GM19397 (cell line): ENCODE measurements at regions not wholly inside any gene's neighbourhood (a gene's known extent, or its start where the extent isn't known, plus 50 kb on each side); places are given as distances from the start of the nearest gene placed in this dataset.
"Not testable (repeated sequence)": the region's sequence is repeated elsewhere in the genome, so short reads cannot be mapped to it uniquely, and the experiment has no call there.

Experiments
- ATAC-seq: cut with Tn5 transposase; IDR thresholded peaks from one replicate; pipeline ENCODE4 v1.9.1; 2021; ENCODE audit warnings: mild to moderate bottlenecking, moderate library complexity; ENCODE audit not compliant: unreplicated experiment

DNA sequence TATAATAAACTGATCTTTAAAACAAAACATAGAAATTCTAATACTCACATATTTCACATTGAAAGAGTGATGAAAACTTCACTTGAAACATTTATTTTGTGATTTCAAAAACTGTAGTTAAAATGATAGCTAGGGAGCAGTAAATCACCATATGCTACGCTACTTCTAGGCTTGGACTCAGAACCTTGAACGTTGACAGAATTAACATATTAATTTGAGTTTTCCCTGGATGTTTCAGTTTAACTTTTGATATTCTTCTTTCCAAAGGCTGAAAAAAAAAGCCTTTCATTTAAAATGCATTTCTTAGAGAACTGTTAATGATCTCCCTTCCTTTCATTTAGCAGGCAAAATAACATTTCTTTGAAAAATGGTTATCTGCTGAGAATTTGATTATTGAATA, 307.8 kb upstream of the SGCD start:
- ATAC-seq: no peak

DNA sequence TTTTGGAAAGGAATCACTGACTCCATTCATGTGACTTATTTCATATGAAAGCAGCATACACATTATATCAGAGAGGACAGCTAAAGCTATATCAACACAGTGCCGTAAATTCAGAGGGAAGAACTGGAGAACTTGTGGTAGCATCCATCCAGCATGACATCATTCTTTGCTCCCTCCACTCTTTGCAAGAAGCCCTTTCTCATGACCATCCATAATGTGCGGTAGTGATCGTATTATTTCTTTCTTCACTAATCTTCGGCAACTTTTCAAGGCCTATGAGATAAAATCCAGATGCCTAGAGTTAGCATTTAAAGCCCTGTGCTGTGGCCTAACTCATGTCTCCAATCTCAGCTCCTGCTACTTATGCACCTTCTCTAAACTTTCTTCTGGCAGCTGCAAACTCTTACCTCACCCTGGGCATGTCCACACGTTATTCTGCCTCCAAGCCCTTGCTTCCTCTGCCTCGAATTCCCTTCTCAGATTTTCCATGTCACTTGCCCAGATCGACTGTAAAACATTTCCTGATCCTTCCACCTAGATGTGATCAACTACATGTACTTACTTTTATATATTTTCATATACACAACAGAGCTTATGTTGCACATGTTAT, 307.3 kb upstream of the SGCD start:
- no peak for ATAC-seq

DNA sequence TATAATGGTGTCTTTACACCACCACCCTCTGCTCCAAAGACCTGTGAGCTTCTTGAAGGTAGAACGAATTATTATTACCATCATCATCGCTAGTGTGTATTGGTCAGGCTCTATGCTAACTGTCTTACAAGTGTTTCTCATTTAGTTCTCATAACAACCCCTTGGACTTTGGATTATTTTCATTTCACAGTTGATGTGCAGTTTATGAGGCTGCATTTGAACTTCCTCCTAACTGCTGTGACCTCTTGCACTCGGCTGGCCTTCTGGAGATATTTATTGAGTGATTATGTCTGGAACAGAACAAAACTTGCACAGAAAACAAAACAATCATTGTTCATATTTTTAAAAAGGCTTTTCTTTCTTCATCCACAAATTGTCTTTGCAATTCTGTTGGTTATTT, 306.3 kb upstream of the SGCD start:
- ATAC-seq: no peak

- ATAC-seq: no peak
Measured at GRCh38 chr5:156021866-156022265, 305.1 kb upstream of the SGCD start.

GRCh38 chr5:156025656-156026055, 301.3 kb upstream of the SGCD start:
- no peak for ATAC-seq

DNA sequence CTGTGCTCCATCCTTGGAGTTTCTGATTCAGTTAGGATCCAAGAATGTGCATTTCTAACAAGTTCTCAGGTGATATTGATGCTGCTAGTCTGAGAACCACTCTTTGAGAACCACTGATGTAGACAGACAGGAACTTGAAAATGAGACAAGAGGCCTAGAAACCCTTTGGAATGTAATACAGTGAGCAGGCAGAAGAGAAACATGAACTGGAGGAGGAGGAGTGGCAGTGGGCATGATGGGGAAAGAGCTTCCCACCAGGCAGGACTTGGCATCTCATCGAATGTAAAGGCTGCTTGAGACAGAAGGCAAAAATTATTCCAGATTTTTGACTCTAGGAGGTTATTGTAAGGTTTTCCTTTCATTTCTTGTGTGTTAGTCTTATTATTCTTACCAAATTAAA, 295.8 kb upstream of the SGCD start:
- no peak for ATAC-seq

DNA sequence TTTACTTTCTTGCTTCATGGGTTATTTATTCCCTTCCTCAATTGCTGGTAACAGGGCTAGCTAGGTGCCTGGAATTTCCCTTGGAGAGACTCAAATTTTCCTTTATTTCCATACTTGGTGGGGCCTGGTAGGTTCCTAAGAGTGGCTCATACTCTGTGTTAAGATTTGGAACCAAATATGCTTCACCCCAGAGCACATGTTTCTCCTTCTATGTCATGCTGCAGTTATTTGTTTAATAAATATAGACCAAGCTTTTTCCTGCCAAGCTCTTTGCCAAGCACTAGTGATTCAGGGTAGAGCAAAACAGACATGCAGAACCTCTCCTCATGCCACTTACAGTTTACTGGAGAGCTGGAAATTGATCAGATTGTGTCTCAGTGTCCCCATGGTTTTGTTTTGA, 290.3 kb upstream of the SGCD start:
- no peak for ATAC-seq

DNA sequence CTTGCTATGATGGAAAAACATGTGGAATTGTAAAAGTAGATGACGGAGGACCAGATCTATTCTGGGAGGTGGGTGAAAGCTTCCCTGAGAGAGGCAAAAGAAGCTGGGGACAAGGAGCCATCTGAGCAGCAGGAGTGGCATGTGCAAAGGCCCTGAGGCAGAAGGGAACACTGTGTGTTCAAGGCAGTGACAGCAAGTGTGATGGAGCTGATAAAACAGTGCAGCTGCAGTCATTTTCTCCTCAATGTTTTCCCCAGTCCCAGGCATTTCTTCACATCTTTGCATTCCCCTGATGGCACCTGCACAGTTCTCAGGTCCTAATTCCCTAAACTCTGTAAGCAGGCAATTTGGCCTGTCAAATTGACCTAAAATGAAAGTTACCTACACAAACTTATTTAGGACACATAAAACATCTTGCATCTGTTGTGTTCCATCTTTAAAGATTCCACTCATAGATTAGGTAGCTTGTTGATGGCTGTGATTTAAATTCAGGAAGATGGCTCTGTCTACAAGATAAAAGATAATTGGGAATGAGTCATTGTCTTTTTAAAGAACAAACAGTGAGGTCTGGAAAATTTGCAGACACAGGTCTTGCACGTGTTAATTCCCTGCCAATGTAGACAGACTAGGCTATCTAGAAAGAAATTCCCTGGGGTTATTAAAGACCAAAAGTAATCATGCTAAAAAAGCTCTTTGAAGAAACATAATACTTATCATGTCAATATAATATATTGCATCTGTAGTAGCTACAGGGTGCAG, 289.6 kb upstream of the SGCD start:
- ATAC-seq: no peak

DNA sequence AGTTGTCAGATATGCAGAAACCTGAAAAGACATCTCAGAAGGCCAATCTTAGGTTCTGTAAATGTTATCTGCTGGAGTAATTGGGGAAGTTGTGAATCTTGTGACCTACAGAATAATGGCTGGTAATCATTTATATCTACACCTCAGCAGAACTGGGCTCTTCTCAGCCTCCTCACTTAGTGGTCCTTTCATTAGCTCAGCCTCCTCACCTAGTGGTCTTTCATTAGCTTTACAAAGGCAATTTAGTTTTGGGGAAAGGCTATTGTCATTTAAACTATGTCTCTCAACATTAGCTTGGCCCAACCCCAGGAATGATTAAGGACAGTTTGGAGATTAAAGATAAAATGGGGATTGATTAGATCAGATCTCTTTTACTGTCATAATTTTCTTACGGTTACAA, 284.2 kb upstream of the SGCD start:
- ATAC-seq: no peak

- ATAC-seq: no peak
Measured at GRCh38 chr5:156043351-156043750, 283.6 kb upstream of the SGCD start.

GRCh38 chr5:156051972-156052371, 275.0 kb upstream of the SGCD start:
- ATAC-seq: no peak

- ATAC-seq: no peak
Measured at GRCh38 chr5:156052656-156053055, 274.3 kb upstream of the SGCD start.

DNA sequence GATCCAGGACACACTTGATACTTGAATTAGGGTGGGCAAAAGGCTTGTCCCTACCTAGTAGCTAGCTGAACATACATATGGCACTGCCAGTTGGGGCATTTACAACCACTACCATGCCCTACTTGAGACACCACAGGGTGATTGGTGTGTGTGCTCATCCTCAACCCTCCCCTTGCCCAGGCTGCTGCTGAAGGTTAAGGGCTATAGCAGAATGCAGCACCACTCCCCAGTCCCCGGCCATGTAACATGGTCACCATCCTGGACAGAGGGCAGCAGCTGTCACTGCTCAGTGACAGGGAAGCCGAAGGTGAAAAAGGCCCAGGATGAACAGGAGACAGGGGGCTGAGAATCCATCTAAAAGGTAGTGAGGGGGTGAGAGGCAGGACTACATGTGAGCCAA, 273.9 kb upstream of the SGCD start:
- no peak for ATAC-seq

DNA sequence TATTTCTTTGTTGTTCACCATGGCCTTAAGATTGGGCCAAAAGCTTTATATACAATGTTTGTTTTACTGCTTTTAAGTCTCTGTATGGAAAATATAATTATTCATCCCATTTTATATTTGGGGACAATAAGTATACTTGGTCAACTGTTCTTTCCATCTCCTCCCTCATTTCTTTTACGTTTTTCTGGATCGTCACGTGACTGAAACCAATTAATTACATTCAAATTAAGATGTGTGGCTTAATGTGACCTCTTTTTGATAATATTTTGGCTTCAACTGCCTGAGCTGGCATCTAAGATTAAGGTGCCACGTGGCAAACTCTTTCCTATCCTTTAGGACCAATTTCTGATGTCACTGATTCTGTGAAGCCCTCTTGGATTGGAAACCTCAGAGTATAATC, 250.1 kb upstream of the SGCD start:
- ATAC-seq: no peak

DNA sequence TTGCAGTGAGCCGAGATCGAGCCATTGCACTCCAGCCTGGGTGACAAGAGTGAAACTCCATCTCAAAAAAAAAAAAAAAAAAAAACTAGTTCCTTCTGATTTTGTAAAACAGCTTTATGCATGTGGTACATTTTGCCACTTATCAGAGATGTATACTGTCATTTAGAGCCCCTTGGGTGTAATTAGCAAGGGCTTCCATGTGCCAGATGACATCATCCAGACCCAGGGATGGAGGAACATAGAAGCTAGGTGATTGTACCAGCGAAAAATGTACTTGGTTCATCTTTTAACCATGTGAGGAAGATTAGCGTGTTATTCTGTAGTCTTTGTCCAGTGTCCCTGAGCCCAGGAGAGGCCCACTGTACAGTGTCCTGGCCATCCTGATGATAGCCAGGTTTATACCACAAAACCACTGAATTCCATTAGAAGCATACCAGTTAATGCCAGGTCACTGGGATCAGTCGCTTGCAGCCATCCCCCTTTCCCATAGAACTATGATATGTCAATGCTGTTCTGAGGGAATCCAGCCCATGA, 239.3 kb upstream of the SGCD start:
- no peak for ATAC-seq

DNA sequence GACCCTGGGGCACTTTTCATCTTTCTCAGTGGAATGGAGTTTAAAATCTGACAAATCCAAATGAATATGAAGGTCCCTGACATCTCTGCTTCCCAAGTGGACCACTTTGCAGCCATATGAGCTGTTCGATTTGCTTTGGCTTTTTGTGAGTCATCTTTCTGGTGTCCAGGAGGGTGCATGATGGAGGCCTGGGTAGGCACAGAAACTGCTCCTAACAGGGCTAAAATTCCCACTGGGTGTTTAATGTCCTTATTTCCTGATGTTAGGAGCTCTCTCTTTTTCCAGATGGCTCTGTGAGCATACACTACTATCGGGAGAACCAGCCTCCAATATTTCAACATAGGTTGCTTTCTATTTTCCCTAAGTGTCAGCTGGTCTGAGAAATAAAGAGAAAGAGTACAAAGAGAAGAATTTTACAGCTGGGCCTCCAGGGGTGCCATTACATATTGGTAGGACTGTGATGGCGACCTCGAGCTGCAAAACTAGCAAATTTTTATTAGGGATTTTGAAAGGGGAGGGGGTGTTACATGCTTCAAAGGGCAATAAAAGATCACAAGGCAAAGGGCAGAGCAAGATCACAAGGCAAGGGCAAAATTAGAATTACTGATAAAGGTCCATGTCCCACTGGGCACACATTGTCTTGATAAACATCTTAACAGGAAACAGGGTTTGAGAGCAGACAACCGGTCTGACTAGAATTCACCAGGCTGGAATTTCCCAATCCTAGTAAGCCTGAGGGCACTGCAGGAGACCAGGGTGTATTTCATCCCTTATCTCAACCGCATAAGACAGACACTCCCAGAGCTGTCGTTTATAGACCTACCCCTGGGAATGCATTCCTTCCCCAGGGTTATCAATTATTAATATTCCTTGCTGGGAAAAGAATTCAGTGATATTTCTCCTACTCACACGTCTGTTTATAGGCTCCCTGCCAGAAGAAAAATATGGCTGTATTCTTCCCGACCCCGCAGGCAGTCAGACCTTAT, 236.7 kb upstream of the SGCD start:
- ATAC-seq: not testable (repeated sequence)

GRCh38 chr5:156093024-156093423, 233.9 kb upstream of the SGCD start:
- no peak for ATAC-seq

- no peak for ATAC-seq
Measured at GRCh38 chr5:156094001-156094400, 233.0 kb upstream of the SGCD start.

GRCh38 chr5:156095709-156096241, 231.2 kb upstream of the SGCD start:
- no peak for ATAC-seq

- no peak for ATAC-seq
Measured at GRCh38 chr5:156096259-156096658, 230.7 kb upstream of the SGCD start.
